SK-N-MC (cell line): ENCODE measurements at regions not wholly inside any gene's neighbourhood (a gene's known extent, or its start where the extent isn't known, plus 50 kb on each side); places are given as distances from the start of the nearest gene placed in this dataset.

Experiments
- EZH2 ChIP-seq: fragments of 200-600 bp; sonication (generic); IDR thresholded peaks from one replicate; pipeline ENCODE4 v1.6.1; 2017; ENCODE audit warnings: antibody characterized with exemption
- FOXP2 ChIP-seq: optimal IDR thresholded peaks from 2 replicates; pipeline ENCODE3; 2011; ENCODE audit warnings: mild to moderate bottlenecking, moderate library complexity; ENCODE audit not compliant: insufficient read depth; ENCODE audit errors: extremely low read length, control extremely low read depth
- POLR2AphosphoS5 ChIP-seq: IDR thresholded peaks from 2 replicates; pipeline ENCODE4 v1.6.1; 2012; ENCODE audit warnings: mild to moderate bottlenecking, low read depth, low read length, borderline replicate concordance

GRCh38 chr18:26700728-26701127 lies 152.4 kb upstream of the KCTD1 start:
- no peak for TF ChIP-seq EZH2
- no peak for TF ChIP-seq POLR2AphosphoS5
- no peak for TF ChIP-seq FOXP2
